Motor neuron (in vitro differentiated cells): ENCODE measurements at regions not wholly inside any gene's neighbourhood (a gene's known extent, or its start where the extent isn't known, plus 50 kb on each side); places are given as distances from the start of the nearest gene placed in this dataset.
A peak's percentile ranks its signal among the peaks of the same experiment; 100 is the strongest.

Experiments
- ATAC-seq, 8 experiments: fragments of 200-7000 bp; cut with Tn5 transposase; replicated peaks in 6 of 8; 2 replicates each; pipeline ENCODE4 v1.8.0; 2021; ENCODE audit warnings: mild to moderate bottlenecking in 8 of 8, moderate library complexity in 8 of 8
- H3K27ac ChIP-seq, 2 donors: fragments of 250-450 bp; sonication (Bioruptor Pico); 2 replicates each; pipeline ENCODE4 v1.9.0; 2021; ENCODE audit warnings: antibody characterized with exemption in 2 of 2, mild to moderate bottlenecking in 2 of 2, moderate library complexity in 1 of 2
- H3K4me1 ChIP-seq, 2 donors: fragments of 250-450 bp; sonication (Bioruptor Pico); replicated peaks in 1 of 2; 2 replicates each; pipeline ENCODE4 v1.6.1; 2021; ENCODE audit warnings: antibody characterized with exemption in 2 of 2, mild to moderate bottlenecking in 2 of 2, moderate library complexity in 1 of 2
- H3K4me3 ChIP-seq, 5 donors: fragments of 250-450 bp; sonication (Bioruptor Pico); 2 replicates each; pipeline ENCODE4 v1.9.0; 2021; ENCODE audit warnings: antibody characterized with exemption in 5 of 5, mild to moderate bottlenecking in 5 of 5, moderate library complexity in 4 of 5
- WGBS, 10 experiments: fragments of 450-650 bp; shearing (Covaris generic); methylation state at CpG; one replicate each; pipeline ENCODE4 v1.0.0; 2022; 5-methylcytosine and 5-hydroxymethylcytosine counted together
- in situ Hi-C, 9 experiments: fragments of 400-800 bp; cut with MboI; loops; one replicate each; pipeline ENCODE4 v1.15.0; 2021; ENCODE audit warnings: low sequenced_read_pairs in 9 of 9, low pct_unique_long_range_greater_than_20kb in 2 of 9; ENCODE audit not compliant: unreplicated experiment in 9 of 9

DNA sequence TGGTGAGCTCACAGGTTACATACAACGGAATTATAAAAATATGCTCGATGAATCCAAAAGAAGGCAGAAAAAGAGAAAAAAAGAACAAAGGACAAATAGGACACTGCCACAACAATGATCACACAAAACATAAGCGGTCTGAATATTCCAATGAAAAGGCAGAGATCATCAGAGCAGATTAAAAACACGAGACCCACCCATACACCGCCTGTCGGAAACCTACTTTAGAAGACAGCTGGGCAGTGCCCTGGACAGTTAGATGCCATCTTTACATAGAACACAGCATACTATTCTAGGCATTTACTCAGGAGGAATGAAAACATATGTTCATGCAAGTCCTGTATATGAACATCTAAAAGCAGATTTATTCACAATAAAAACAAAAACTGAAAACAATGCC is 204.1 kb downstream of the TTLL2 start:
- peak in 2 of 8 experiments; percentile 69 to 77 for ATAC-seq
- Histone ChIP-seq H3K4me1 (peaks cover 55 to 69% of the 10 kb centered on the region in 2 donors), H3K27ac (no peak overlapping the region), H3K4me3 (no peak overlapping the region)
- in situ Hi-C loops, result no loop called here
- WGBS, 10 experiments, result 21 to 100% (median 71%) methylated on average over 2 to 6 of the region's 6 CpGs; no CpG with 5 or more reads in 1 of the 10 experiments

DNA sequence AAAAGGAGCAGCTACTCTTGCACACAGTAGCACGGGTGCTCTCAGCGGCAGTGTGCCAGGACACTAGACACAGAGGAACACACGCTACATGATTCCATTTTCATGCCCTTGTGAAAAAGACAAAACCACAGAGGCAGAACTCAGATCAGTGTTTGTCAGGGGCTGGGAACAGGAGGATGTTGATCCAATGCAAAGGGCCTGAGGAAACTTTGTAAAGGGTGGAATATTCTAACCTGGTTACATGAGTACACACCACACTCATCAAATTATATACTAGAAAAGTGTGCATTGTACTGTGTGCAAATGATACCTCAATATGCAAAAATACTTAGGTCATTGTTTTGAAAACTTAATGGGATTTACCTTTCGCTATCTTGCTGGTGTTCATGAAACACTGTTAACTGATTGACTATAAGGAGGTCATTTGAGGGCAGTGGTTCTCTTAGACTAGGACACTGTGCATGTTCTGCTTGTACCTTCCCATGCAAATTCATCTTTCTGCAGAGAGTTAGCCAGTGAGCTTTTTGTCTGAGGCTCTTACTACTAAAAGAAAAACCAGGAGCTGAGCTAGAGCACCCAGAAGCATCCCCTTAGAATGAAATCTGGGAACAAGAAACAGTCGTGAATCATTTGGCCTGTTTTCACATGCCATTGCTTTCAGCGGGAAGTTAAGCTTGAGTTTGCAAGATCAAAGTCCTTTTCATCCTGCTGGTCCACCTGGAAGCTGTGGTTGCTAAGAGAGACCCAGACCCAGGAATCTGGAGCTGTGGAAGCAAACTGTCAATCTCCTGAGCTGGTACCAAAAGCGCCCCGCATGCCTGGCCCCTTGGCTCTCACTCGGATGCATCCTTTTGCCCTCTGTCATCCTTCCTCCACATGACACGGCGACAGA is 204.8 kb downstream of the TTLL2 start:
- Histone ChIP-seq H3K27ac (no peak overlapping the region), H3K4me1 (peaks cover 55 to 72% of the 10 kb centered on the region in 2 donors), H3K4me3 (no peak overlapping the region)
- in situ Hi-C loops, result no loop called here
- 29 to 100% (median 65%) methylated on average over 1 to 6 of the region's 11 CpGs for WGBS, 10 experiments
- ATAC-seq, result peak in 2 of 8 experiments; percentile 70 to 73

DNA sequence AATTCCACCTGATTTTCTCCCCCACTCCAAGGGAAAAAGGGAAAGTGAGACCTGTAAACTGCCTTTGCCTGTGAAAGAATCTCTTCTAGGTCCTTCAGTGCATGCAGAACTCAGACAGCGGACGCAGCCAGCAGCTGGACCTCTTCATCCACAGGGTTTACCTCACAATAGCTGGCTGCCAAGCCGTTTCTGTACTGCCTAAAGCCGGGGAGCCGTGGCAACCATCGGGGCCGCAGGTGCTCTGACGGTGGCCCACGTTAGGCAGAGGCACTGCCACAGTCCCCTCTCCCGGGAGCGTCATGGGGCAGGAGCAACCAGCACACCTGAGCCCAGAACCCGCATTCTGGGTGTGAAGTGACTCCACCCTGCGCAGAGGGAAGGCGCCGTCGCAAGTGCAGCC is 206.1 kb downstream of the TTLL2 start:
- peak overlapping the region in 1 of 2 donors; percentile 7 for H3K27ac ChIP-seq
- peak in 3 of 8 experiments; percentile 21 to 57 (median 31) for ATAC-seq
- in situ Hi-C loops, result no loop called here
- H3K4me3 ChIP-seq, result no peak overlapping the region
- H3K4me1 ChIP-seq, result peaks cover 55 to 71% of the 10 kb centered on the region in 2 donors
- WGBS, 10 experiments, result 40 to 80% (median 65%) methylated on average over 1 to 14 of the region's 16 CpGs; no CpG with 5 or more reads in 6 of the 10 experiments

DNA sequence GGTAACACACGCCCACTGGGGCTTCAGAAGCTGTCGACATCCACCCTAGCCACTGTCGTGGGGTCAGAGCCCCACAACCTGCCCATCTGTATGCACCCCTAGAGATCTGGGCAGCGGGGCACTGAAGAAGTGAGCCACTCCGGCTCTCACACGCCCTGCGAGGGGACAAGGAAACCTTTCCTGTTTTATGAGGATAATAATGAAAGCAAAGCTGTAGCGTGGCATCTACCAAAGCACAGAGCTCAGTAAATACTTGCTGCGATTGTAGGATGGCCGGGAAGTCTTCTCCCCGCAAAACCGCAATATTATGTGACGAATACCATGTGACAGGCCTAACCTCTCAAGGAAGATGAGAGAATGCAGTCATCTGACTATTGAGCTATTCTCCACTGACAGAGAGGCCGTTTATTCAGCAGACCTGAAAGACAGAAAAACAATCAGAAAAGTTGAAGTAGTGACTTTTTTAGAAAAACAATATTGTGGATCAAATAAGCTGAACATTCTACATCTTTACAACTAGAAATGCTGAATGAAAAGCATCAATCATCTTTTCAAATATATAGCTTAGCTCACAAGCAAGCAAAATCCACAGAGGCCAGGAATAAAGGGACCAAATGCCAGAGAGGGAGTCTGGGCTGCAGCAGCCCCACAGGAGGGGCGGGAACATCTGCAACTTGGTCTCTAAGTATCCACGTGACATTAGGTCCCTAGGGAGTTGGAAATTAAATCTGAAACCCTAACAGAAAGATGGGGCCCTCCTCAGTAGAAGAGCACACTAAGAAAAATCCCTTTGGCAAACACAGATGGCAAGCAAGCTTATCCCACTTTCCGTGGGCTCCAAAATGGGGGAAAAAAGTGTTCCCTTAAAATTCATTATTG is 207.8 kb downstream of the TTLL2 start:
- in situ Hi-C loops, result no loop called here
- ATAC-seq, result peak in 5 of 8 experiments; percentile 77 to 85 (median 84)
- Histone ChIP-seq H3K4me1 (peaks cover 38 to 54% of the 10 kb centered on the region in 2 donors), H3K27ac (peak overlapping the region in 1 of 2 donors; percentile 63), H3K4me3 (no peak overlapping the region)
- WGBS, 10 experiments, result 46 to 100% (median 77%) methylated on average over 1 to 15 of the region's 17 CpGs; no CpG with 5 or more reads in 1 of the 10 experiments

DNA sequence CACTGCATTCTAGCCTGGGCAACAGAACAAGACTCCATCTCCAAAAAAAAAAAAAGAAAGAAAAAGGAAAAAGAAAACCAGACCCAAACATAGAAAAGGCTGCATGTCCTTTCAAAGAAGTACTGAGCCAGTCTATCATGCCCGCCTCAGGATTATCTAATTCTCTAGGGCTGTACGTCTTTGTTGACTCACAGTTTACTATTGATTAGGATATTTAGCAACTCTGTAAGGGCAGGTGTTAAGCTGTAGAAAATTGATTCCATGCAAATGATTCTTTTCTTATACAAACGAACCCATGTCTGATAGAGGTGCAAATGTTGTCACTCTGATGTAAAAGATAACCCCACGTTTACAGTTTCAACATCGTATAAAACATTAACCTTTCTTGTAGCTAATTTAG is 209.0 kb downstream of the TTLL2 start:
- H3K4me3 ChIP-seq, result no peak overlapping the region
- in situ Hi-C loops, result no loop called here
- 5 to 62% (median 39%) methylated on average over 1 to 5 of the region's 5 CpGs; no CpG with 5 or more reads in 1 of the 10 experiments for WGBS, 10 experiments
- peaks cover 35 to 44% of the 10 kb centered on the region in 2 donors for H3K4me1 ChIP-seq
- no peak overlapping the region for H3K27ac ChIP-seq
- ATAC-seq, result peak in 1 of 8 experiments; percentile 46

DNA sequence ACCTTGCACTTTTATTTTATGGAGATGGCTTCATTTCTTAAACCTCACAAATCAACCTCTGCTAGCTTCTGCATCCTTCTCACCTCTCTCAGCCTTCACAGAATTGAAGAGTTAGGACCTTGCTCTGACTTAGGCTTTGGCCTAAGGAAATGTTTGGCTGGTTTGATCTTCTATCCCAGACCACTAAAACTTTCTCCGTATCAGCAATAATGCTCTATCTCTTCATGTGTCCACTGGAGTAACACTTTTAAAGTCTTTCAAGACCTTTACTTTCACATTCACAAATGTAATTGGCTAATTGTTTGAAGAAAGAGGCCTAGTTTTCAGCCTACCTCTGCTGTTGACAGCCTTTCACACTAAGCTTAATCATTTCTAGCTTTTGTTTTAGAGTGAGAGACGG is 212.9 kb downstream of the TTLL2 start:
- no peak overlapping the region for H3K27ac ChIP-seq
- in situ Hi-C loops, result no loop called here
- peaks cover 8 to 16% of the 10 kb centered on the region in 2 donors for H3K4me1 ChIP-seq
- H3K4me3 ChIP-seq, result no peak overlapping the region
- 21 to 88% (median 48%) methylated on average over 2 of the region's 2 CpGs; no CpG with 5 or more reads in 5 of the 10 experiments for WGBS, 10 experiments
- no peak for ATAC-seq

DNA sequence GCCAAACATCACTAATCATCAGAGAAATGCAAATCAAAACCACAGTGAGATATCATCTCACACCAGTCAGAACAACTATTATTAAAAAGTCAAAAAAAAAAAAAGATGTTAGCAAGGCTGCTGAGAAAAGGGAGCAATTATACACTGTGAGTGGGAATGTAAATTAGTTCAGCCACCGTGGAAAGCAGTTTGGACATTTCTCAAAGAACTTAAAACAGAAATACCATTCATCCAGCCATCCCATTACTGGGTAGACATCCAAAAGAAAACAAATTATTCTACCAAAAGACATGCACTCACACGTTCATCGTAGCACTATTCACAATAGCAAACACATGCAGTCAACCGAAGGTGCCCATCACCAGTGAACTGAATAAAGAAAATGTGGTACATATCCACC is 213.9 kb downstream of the TTLL2 start:
- H3K27ac ChIP-seq, result no peak overlapping the region
- ATAC-seq, result no peak
- in situ Hi-C loops, result no loop called here
- no peak overlapping the region for H3K4me3 ChIP-seq
- H3K4me1 ChIP-seq, result peaks cover 4 to 6% of the 10 kb centered on the region in 2 donors
- WGBS, 10 experiments, result 8 to 100% (median 46%) methylated on average over 1 to 4 of the region's 4 CpGs; no CpG with 5 or more reads in 2 of the 10 experiments

DNA sequence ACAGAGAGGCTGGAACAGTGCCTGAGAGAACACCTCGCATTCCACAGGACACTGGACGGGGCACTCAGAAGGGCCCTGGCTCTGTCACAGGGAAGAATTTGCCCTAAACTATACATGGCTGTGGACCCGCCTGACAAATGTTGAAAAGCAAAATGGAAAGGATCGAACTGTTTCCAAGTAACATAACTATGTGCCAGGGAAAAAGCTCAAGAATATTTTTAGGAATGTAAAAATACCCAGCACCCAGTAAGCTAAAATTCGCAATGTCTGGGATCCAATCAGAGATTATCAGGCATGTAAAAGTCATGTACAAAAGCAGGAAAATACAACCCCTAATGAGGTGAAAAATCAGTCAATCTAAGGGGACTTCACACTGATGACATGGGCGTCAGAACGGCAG is 215.9 kb downstream of the TTLL2 start:
- no peak overlapping the region for H3K4me3 ChIP-seq
- in situ Hi-C loops, result no loop called here

DNA sequence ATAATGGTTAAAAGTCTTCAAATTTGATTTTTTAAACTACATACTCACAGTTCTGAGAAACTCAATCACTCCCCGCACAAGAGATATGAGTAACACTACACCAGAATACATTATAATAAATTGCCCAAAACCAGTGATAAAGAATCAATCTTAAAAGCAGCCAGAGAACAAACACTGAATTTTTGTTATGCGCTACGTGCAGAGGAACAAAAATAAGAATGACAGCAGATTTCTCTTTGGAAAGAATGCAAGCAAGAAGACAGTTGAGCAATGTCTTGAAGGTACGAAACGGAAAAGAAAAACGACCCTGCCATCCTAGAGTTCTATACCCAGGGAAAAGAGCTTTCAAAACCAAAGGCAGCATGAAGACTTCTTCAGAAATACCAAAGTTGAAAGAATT is 216.7 kb downstream of the TTLL2 start:
- Histone ChIP-seq H3K27ac (no peak overlapping the region), H3K4me1 (peaks cover 0 to 6% of the 10 kb centered on the region in 2 donors), H3K4me3 (no peak overlapping the region)
- in situ Hi-C loops, result no loop called here
- WGBS, 10 experiments, result 43 to 100% (median 90%) methylated on average over 1 to 6 of the region's 6 CpGs
- no peak for ATAC-seq

More for the DNA sequence above, 215.9 kb downstream of the TTLL2 start:
- no peak for ATAC-seq
- Histone ChIP-seq H3K4me1 (peaks cover 0 to 6% of the 10 kb centered on the region in 2 donors), H3K27ac (no peak overlapping the region)
- WGBS, 10 experiments, result 28 to 100% (median 82%) methylated on average over 2 to 6 of the region's 7 CpGs; no CpG with 5 or more reads in 1 of the 10 experiments

DNA sequence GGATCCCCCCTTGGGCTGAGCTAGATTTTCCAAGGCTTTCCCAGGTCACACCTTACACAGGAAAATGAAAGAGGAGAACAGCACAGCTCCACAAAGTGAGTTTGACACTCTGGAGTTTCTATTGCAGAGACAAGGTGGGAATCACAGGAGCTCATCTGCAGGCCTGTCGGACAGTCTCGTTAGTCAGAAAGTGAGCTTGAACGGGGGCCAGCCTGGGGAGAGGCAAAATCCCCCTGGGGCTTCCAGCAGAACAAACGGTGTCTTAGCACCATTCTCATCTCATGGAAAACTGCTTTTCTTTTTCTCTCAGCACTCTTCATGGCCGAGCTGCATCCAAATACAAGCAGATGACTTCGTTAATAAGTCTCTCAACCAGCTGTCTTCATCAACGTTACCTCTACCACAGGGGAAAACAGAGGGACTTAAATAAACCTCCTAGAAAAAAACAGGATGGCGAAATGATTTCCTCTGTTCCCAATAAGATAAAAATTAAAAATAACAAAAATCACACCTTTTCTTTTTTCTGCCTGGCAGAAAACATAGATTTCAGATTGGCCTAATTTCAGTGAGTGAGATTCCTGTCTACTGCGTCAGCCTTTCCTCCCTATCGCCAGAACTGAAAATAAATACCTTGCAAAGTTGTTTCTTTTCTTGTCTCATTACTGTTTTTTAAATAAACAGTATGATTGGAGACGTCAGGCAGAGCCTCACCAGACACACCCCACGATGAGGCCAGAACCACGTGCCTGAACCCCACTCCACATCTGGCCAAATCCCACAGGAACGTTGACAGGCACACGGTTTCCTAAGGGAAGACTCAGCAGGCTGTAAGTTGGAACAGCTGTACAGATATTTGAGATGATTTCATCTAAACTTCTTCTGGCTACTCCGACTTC is 219.0 kb downstream of the TTLL2 start:
- no peak overlapping the region for H3K27ac ChIP-seq
- no peak overlapping the region for H3K4me3 ChIP-seq
- peak in 3 of 8 experiments; percentile 37 to 82 (median 49) for ATAC-seq
- in situ Hi-C loops, result no loop called here
- H3K4me1 ChIP-seq, result peaks cover 0 to 6% of the 10 kb centered on the region in 2 donors
- WGBS, 10 experiments, result 2 to 86% (median 58%) methylated on average over 2 to 16 of the region's 16 CpGs

DNA sequence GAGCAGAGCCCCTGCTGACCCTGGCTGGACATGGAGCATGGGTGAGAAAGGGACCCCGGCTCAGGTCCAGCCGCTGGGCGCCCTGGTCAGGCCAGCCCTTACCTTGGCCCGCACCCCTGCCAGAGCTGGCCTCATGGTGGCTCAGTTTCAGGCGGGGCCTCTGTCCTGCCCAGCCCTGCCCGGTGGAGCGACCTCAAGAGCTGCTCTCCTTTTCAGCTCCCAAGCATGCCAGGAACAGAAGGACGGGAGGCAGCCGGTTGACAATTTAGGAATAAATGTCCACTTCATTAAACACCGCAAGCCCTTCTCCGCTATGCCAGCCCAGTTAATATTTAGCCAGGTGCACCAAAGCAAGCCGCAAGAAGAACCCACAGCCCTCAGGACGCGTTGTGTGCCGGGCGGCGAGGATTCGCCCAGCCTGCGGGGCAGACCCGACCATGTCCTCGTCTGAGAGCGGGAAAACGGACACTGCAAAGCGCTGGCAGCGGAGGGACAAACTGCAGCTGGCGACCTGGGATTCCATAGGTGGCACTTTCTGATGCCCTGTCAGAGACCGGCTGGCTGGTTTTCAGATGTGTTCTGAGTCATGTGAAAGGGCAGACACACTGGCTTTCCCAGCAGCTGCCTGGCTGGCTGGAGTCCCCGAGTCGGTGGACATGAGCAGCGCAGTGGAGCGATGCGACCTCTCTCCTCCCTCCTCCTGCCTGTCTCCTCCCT is 221.9 kb downstream of the TTLL2 start:
- Histone ChIP-seq H3K4me1 (peaks cover 10 to 12% of the 10 kb centered on the region in 2 donors), H3K4me3 (no peak overlapping the region), H3K27ac (no peak overlapping the region)
- no peak for ATAC-seq
- in situ Hi-C loops, result no loop called here
- 40 to 100% (median 88%) methylated on average over 2 to 10 of the region's 32 CpGs; no CpG with 5 or more reads in 5 of the 10 experiments for WGBS, 10 experiments

DNA sequence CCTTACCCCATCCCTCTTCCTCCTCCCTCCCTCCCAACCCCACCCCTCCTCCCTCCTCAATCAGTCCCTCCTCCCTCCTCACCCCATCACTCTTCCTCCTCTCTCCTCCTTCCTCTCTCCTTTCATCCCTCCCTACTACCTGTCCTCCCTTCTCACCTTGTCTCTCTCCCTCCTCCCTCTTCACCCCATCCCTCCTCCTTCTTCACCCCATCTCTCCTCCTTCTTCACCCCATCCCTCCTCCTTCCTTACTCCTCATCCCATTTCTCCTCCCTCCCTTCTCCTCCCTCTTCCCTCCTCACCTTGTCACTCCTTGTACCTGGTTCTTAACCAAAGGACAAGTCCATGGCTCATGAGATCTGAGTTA is 222.4 kb downstream of the TTLL2 start:
- no peak overlapping the region for H3K4me3 ChIP-seq
- H3K27ac ChIP-seq, result no peak overlapping the region
- in situ Hi-C loops, result no loop called here
- peaks cover 10 to 12% of the 10 kb centered on the region in 2 donors for H3K4me1 ChIP-seq
- no peak for ATAC-seq
